ENCODE measurements at regions not wholly inside any gene's neighbourhood (a gene's known extent, or its start where the extent isn't known, plus 50 kb on each side); places are given as distances from the start of the nearest gene placed in this dataset.

GRCh38 chrX:63884821-63885790 is 100.1 kb upstream of the ARHGEF9 start (continued):
- TF ChIP-seq ZNF462 (CRISPR knock-in tag; IDR thresholded peaks at IDR 0.05) (no peak), ETS1 (IDR thresholded peaks at IDR 0.05) (no peak), CREB1 (CRISPR knock-in tag; IDR thresholded peaks at IDR 0.05; ENCODE audit: low read depth) (no peak)

- H3K9me3 Mint-ChIP-seq, result peaks cover 29% of the 10 kb centered on the region
- Histone ChIP-seq H3K9me2 (ENCODE audit: insufficient read depth) (no peaks in the 10 kb centered on the region), H2AFZ (no peak overlapping the region), H3F3A (replicated peaks; ENCODE audit: low read depth) (no peaks in the 10 kb centered on the region), H3K79me2 (replicated peaks; ENCODE audit: insufficient read depth) (no peaks in the 10 kb centered on the region), H3K36me3 (ENCODE audit: insufficient read depth) (no peaks in the 10 kb centered on the region), H3K4me2 (no peak overlapping the region), H3K27ac (ENCODE audit: low read depth) (no peak overlapping the region), H3K27me3 (ENCODE audit: insufficient read depth) (no peaks in the 10 kb centered on the region), H4K20me1 (replicated peaks; ENCODE audit: insufficient read depth) (no peaks in the 10 kb centered on the region), H3K4me3 (no peak overlapping the region), H3K4me1 (ENCODE audit: insufficient read depth) (no peaks in the 10 kb centered on the region)
- H3K27ac Mint-ChIP-seq, result no peak overlapping the region
- no peak for ATAC-seq
- no peaks in the 10 kb centered on the region for H3K4me1 Mint-ChIP-seq
- H3K36me3 Mint-ChIP-seq (ENCODE audit: low read depth), result peaks cover 3% of the 10 kb centered on the region; the same call in 2 of the 3 replicates
- H3K27me3 Mint-ChIP-seq (ENCODE audit: insufficient read depth, low read depth, poor library complexity), result peaks cover 3% of the 10 kb centered on the region
- H3K4me3 Mint-ChIP-seq, result no peak overlapping the region
- DNase-seq (ENCODE audit: low spot score), result no peak
- TF ChIP-seq EZH2phosphoT487 (IDR thresholded peaks at IDR 0.05; ENCODE audit: unreplicated experiment) (no peak), EZH2 (IDR thresholded peaks at IDR 0.05; ENCODE audit: low read depth, unreplicated experiment) (no peak), JUNB (IDR thresholded peaks at IDR 0.05; ENCODE audit: unreplicated experiment) (no peak), ZNF462 (CRISPR knock-in tag; IDR thresholded peaks at IDR 0.05) (no peak)
These were observed 84.5 kb upstream of the ARHGEF9 start for GRCh38 chrX:63869506-63869905.
